Epithelial cell of proximal tubule (primary cell): ENCODE measurements at regions not wholly inside any gene's neighbourhood (a gene's known extent, or its start where the extent isn't known, plus 50 kb on each side); places are given as distances from the start of the nearest gene placed in this dataset.

Source experiments
- DNase-seq: peaks from one replicate; pipeline ENCODE4 v3.0.0-alpha.2; 2011; ENCODE audit warnings: low read depth
- H3K4me3 ChIP-seq: 2 replicates; pipeline ENCODE4 v1.5.1; 2011; ENCODE audit warnings: low read depth, mild to moderate bottlenecking, low read length
- TF ChIP-seq, protein P1 (sequence below): conservative IDR thresholded peaks from 2 replicates; pipeline ENCODE4 v1.5.1; 2012; ENCODE audit warnings: low read depth, mild to moderate bottlenecking, low read length

- TF ChIP-seq, protein P1, sequence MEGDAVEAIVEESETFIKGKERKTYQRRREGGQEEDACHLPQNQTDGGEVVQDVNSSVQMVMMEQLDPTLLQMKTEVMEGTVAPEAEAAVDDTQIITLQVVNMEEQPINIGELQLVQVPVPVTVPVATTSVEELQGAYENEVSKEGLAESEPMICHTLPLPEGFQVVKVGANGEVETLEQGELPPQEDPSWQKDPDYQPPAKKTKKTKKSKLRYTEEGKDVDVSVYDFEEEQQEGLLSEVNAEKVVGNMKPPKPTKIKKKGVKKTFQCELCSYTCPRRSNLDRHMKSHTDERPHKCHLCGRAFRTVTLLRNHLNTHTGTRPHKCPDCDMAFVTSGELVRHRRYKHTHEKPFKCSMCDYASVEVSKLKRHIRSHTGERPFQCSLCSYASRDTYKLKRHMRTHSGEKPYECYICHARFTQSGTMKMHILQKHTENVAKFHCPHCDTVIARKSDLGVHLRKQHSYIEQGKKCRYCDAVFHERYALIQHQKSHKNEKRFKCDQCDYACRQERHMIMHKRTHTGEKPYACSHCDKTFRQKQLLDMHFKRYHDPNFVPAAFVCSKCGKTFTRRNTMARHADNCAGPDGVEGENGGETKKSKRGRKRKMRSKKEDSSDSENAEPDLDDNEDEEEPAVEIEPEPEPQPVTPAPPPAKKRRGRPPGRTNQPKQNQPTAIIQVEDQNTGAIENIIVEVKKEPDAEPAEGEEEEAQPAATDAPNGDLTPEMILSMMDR = no peak
- no peak for DNase-seq
- H3K4me3 ChIP-seq = no peak overlapping the region
Measured at GRCh38 chr16:17817943-17818342, 347.2 kb upstream of the XYLT1 start.

GRCh38 chr16:17817260-17817659 is 346.5 kb upstream of the XYLT1 start:
- TF ChIP-seq, protein P1 = no peak
- DNase-seq = no peak

DNA sequence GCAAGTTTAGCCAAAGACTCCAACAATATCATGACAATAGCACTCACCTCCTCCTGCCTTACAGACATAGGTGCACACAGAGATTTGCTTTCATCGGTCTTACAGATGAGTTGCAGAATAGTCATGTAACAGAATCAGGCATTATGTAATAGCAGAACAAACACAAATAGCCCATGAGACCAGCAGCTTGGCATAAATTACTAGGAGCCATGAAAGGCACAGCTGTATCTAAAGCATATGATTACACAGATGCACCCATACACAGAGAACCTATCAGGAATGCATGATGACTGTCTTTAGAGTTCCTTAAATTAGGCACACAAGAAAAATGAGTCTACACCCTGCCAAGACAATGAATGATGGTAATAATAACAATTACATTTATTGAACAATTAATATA is 342.0 kb upstream of the XYLT1 start:
- H3K4me3 ChIP-seq = no peak overlapping the region

More at GRCh38 chr16:17817260-17817659, 346.5 kb upstream of the XYLT1 start:
- H3K4me3 ChIP-seq = no peak overlapping the region

DNA sequence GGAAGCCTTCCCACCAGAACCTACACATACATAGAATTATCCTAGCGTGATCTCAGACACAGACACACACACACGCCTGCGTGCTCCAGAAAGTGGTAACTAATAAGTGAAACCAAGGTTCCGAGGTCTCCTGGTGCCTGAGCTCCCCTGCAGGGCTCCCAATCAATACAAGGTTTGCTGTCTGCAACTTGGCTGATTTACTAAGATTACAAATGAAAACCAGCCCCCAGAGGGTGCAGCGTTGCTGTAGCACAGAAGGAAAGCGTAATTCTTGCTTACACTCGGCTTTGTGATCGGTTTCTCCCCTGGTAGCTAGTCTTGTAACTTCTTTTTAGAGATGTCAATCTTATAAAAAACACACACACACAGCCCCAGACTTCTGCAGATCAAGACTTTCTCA is 334.1 kb upstream of the XYLT1 start:
- TF ChIP-seq, protein P1 = no peak
- H3K4me3 ChIP-seq = no peak overlapping the region
- DNase-seq = no peak

More for the DNA sequence above, 342.0 kb upstream of the XYLT1 start:
- no peak for DNase-seq
- TF ChIP-seq, protein P1 = no peak

DNA sequence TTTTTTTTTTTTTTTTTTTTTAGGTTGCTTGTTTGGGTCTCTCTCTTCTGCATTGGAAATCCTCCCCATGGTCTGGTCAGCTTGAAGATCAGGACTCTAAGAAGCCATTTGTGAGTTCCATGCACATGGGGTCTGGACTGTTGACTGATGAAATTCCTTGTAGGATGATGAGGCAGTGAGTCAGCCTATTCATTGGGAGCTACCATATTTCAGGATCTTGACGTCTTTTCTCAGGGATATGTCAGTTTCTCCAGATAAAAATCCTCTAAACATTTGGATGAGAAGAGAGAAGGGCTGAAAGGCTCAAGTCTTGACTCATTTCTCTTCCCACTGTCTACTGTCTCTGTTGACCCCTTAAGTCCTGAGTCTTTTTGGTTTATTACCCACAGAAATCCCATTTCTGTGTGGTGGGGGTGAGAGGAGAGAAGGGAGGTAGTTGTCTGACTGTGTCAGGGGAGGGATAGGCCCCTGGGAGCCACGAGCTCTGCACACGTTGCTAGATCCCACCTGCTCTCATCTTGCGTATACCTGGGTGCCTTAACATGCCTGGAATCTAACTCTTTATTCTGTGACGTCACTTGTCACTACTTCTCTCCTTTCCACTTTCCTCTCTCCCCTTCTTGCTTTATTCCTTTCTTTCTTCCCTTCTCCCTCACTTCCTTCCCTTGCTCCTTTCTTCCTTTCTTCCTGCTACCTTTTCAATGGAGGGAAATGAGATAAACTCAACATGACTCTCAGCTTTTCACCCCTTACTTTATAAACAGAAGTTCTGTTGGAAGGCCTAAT is 333.1 kb upstream of the XYLT1 start:
- TF ChIP-seq, protein P1 = no peak
- no peak for DNase-seq
- H3K4me3 ChIP-seq = no peak overlapping the region

DNA sequence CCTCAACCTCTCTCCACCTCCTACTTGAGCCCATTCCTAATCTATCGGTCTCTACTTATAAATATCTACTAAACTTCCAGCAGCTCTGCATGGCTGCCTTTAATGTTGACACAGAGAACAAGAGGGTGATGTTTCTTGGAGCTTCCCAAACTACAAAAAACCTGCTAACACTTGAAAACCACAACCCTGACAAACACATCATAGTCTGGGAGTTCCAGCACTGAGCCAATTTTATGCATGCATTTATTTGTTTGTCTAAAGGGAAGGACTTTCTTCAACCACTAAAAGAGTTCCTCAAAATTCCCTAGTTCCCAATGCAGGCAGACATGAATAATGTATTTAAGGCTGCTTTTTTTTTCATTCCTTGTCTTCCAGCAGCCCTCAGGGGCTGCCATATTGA is 331.8 kb upstream of the XYLT1 start:
- no peak overlapping the region for H3K4me3 ChIP-seq
- no peak for DNase-seq
- TF ChIP-seq, protein P1 = no peak

DNA sequence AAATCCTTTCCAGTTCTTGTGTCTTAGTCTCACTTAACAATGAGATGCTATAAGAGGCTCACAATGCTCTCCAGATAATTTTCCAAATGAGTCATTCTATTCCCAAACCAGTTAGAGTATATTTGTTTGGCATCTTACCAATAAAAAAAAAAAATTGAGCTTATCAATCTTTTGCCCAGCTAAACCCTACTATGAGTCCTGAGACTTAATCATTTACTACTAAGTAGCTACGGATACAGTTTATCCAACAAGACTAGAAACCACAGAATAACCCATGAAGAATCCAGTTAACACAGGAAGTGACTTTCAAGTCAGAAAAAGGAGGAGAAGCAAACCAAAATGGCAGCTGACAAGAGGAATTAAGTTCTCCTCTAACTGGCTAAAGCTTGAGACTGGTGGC is 330.3 kb upstream of the XYLT1 start:
- TF ChIP-seq, protein P1 = no peak

More for the DNA sequence above, 330.3 kb upstream of the XYLT1 start:
- no peak for DNase-seq
- H3K4me3 ChIP-seq = no peak overlapping the region
